Jurkat, Clone E6-1 (cell line): ENCODE measurements at regions not wholly inside any gene's neighbourhood (a gene's known extent, or its start where the extent isn't known, plus 50 kb on each side); places are given as distances from the start of the nearest gene placed in this dataset.
A peak's percentile ranks its signal among the peaks of the same experiment; 100 is the strongest.

Experiments
- DNase-seq: peaks from one replicate; pipeline ENCODE4 v3.0.0-alpha.2; 2011; ENCODE audit warnings: low read depth, low spot score
- H3K4me3 ChIP-seq: 2 replicates; pipeline ENCODE4 v1.5.1; 2011; ENCODE audit warnings: mild to moderate bottlenecking, low read length, control low read depth, moderate library complexity

DNA sequence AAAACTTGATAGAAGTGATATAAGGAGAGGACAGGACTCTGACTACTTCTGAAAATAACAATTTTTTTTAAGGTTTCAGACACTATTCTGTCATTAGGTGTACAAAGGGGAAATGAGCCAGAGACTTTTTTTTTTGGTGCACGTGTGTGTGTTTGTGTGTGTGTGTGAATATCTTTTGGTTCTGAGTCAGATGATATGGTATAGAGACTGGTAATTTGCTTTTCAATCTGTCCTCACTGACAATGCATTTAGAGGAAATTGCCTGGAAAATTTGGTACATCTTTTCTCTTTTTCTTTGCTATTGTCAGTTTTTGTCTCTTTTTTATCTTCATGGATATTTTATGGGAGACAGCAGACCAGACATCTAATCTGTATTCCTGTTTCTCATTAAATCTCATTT, 59.3 kb downstream of the DDIT4L start:
- no peak for DNase-seq
- H3K4me3 ChIP-seq: no peak overlapping the region

DNA sequence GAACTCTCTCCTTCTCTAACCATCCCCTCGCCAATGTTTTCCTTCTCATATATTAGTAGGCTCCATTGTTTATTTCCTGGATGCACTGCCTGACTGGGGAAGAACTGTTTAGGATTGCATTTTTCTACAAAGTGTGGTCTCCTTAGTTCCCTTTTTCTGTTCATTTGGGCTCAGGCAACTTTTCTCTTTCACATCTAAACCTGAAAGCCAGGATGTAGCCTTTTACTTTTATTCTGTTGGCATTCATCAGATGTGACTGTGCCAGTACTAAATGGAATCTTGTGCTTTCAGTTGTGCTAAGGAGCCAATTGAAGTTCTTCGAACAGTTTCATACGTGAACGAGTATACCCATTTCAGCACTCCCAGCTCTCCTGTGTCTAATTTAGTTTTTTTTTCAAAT, 59.8 kb downstream of the DDIT4L start:
- DNase-seq: no peak

DNA sequence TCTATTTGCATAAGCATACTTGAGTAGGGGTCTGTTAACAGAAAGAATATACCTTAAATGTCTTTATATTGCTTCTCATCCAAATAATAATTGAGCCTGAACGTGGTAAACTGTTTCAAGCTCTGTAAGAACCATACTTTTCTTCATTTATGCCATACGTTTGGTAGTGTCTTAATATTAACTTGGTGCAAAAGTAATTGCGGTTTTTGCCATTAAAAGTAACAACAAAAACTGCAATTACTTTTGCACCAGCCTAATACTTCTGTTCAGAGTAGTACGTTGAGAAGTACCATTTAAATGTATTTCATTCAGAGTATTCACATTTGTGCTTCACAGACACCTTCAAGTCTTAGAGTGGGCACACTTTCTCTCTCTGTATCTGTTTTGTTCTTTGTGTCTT, 60.5 kb downstream of the DDIT4L start:
- H3K4me3 ChIP-seq: no peak overlapping the region
- DNase-seq: no peak

More for the DNA sequence above, 59.8 kb downstream of the DDIT4L start:
- H3K4me3 ChIP-seq: no peak overlapping the region

- H3K4me3 ChIP-seq: no peak overlapping the region
- no peak for DNase-seq
Observed at GRCh38 chr4:100128338-100128737, 61.9 kb downstream of the DDIT4L start.

- no peak for DNase-seq
- H3K4me3 ChIP-seq: no peak overlapping the region
Observed at GRCh38 chr4:100124715-100125114, 65.6 kb downstream of the DDIT4L start.

DNA sequence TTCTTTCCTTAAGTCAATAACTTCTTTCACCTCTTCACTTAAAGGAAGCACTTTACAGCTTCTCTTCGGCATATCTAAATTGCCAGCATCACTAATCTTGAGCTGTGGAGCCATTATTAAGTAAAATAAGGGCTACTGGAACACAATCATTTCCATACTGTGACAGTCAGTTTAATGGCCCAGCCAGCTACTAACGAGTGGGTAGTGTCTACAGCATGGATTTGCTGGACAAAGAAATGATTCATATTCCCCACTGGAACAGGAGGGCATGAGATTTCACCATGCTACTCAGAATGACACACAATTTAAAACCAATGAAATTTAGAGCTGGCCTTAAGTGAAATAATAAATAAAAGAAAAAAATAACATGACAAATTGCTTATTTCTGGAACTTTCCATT, 72.1 kb downstream of the DDIT4L start:
- H3K4me3 ChIP-seq: no peak overlapping the region
- no peak for DNase-seq

- no peak for DNase-seq
Observed at GRCh38 chr4:100117750-100118149, 72.5 kb downstream of the DDIT4L start.

GRCh38 chr4:100114909-100115308, 75.4 kb downstream of the DDIT4L start:
- no peak for DNase-seq
- no peak overlapping the region for H3K4me3 ChIP-seq

More at GRCh38 chr4:100117750-100118149, 72.5 kb downstream of the DDIT4L start:
- H3K4me3 ChIP-seq: no peak overlapping the region

DNA sequence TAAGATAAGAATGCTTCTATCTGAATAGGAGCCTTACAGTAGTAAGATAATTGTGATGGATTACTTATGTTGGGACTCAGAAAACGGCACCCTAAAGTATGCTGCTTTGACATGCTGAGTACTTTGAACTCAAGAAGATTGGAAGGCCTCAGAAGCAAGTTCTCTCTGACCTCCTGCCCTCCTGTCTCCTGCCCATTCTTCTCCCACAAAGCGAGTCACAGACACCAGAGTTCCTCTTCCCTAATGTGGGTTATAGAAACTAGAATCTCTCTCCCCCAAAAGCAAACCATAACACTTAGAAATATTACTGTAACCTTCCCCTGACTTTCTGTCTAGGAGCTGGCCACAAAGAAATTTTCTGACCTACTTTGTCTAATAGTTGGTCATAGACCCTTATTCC, 76.5 kb downstream of the DDIT4L start:
- DNase-seq: no peak
- no peak overlapping the region for H3K4me3 ChIP-seq

DNA sequence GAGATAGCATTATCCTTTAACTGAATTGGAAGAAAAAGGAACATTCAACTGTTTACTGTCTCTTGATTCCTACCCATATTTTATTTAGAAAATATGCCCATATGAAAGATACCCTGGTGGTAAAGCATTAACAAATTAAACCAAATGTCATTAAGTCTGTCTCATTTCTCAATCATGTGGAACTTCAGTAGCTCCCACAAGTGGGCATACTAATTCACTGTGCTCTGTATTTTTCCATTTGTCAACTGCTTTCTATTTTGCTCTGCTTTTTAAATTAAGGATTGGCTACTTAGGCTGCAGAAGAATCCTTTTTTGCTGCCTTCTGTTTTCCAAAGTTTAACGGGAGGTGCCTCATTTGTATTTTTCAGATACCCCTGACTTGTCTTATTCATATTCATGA, 77.2 kb downstream of the DDIT4L start:
- no peak for DNase-seq
- no peak overlapping the region for H3K4me3 ChIP-seq

GRCh38 chr4:100109921-100110320, 80.3 kb downstream of the DDIT4L start:
- H3K4me3 ChIP-seq: no peak overlapping the region
- DNase-seq: no peak

DNA sequence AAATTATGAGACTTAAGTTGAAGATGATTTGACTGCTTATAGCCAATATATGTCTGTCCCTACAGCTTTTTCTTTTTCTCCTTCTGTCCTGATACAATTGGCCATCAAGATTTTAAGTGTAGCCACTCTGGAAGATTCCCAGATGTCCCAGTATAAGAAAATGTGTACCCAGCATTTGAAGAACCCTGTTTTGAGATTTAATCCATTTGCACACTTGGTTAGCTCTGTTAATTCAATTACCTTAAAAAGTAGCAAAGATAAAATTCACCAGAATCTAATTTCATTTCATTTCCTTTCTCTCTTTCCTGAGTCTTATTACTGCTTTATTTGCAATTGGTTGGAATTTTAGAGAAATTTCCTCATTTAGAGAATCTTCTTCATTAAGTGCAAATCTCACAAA, 81.4 kb downstream of the DDIT4L start:
- no peak for DNase-seq

GRCh38 chr4:100106982-100107381, 83.3 kb downstream of the DDIT4L start:
- H3K4me3 ChIP-seq: no peak overlapping the region
- DNase-seq: peak; percentile 94

More for the DNA sequence above, 81.4 kb downstream of the DDIT4L start:
- no peak overlapping the region for H3K4me3 ChIP-seq

- no peak overlapping the region for H3K4me3 ChIP-seq
- DNase-seq: no peak
Observed at GRCh38 chr4:100103671-100104070, 86.6 kb downstream of the DDIT4L start.

- H3K4me3 ChIP-seq: no peak overlapping the region
- DNase-seq: no peak
Observed at GRCh38 chr4:100100985-100101384, 89.3 kb downstream of the DDIT4L start.

- no peak overlapping the region for H3K4me3 ChIP-seq
- no peak for DNase-seq
Observed at GRCh38 chr4:100099746-100100145, 90.5 kb downstream of the DDIT4L start.

GRCh38 chr4:100098681-100099080, 91.6 kb downstream of the DDIT4L start:
- DNase-seq: no peak
- H3K4me3 ChIP-seq: no peak overlapping the region

DNA sequence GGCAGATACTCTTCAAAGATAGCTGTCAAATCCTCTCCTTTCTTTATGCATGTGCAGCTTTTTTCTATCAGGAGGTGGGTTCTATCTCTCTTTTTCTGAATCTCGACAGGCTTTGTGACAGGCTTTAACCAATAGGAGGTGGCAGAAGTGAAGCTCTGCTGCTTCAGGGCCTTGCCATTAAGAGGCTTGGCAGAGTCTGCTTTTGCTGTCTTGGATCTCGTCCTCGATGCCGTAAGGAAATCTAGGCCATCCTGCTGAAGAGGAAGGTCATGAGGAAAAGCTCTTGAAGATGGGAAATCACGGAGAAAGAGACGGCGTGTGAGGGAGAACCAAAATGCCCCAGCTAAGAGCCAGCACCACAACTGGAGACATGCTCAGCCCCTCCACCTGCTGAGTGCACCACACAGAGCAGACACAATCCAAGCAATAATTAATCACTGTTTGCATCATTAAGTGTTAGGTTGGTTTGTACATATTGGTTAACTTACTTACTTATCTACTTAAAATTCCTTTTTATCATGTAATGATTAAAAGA, 92.2 kb downstream of the DDIT4L start:
- no peak overlapping the region for H3K4me3 ChIP-seq
- no peak for DNase-seq

DNA sequence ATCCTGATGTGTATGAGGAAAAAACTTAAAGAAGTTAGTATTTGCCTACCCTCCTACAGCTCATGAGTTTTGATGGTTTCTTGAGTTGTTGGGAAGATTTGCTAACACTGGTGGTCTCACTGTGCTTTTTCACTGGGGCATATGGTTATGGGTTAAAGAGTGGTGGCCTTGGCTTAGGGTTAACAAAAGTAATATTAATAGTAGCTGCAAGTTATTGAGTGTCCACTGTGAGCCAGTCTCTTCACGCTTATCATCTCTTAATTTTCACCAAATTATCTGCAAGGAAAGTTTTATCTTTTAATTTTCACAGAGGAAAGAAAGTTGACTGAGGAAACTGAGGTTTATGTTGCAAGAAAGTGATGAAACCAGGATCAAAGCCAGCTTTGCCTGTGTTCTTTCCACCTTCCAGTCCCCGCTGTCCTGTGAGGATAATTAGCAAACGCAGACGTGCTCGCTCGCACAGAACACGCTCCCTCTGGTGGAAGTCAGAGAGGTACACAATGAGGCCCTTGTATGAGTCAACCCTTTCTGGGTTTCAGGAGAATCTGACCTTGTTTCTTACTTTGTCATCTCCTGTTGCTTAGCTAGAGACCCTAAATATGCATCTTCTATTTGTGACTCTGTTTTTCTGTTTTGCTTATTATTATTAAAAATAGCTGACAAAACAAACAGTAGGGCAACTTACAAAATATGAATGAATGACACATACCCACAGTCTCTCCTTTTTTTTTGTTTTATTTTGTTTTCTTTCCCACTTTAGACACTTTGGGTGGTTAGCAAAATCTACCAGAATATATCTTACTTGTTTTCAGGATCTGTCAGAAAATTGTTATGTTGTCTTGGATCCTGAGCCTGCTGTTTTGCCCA, 94.3 kb downstream of the DDIT4L start:
- H3K4me3 ChIP-seq: no peak overlapping the region
- DNase-seq: peak; percentile 69

DNA sequence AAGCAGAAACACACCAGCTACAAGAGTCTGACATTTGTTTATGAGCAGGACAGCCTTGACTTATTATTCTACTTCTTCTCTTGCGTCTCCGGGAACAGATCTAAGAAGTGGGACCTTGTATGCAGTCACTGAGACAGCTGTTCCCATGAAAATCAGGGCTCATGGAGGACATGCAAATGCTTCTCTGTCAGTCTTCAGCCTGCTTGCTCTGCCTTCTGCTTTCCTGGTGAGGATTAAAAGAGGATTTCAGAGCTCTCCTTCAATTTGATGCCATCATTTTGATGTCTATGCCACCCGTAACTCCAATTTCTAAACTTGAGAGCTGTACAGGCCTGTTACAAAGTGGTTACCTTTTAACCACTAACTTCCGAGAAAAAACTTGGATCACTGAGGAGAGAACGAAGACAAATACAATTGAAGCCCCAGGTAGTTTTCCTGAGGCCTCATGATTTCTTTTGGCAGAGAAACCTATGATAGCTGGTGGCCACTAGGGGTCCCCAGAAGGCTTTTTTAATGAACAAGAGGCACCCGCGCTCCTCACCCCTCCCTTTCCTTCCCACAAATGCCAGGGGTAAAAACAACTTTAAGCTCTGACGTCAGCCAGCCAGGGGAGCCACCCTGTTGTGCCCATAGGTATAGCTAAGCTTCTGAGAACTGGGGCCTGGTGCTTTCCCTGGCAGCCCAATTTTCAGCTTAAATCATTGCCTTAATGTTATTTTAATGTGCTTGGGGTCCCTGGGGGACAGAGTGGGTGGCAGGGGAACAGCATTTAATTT, 97.0 kb downstream of the DDIT4L start:
- H3K4me3 ChIP-seq: no peak overlapping the region
- peak; percentile 87 for DNase-seq
